Gastroesophageal sphincter (tissue), 3 donors: ENCODE measurements at regions not wholly inside any gene's neighbourhood (a gene's known extent, or its start where the extent isn't known, plus 50 kb on each side); places are given as distances from the start of the nearest gene placed in this dataset.

ENCODE experiments used
- CTCF ChIP-seq, 4 experiments: fragments of 200-600 bp in 2 of 4; fragments of 450-650 bp in 2 of 4; sonication (generic) in 1 of 4; IDR thresholded peaks; one replicate each; pipeline ENCODE4 v1.5.1; 2017 to 2019; ENCODE audit warnings: antibody characterized with exemption in 4 of 4, mild to moderate bottlenecking in 2 of 4, moderate library complexity in 2 of 4
- POLR2A ChIP-seq, 2 donors: fragments of 450-650 bp; IDR thresholded peaks; one replicate each; pipeline ENCODE4 v1.6.1; 2017; ENCODE audit warnings: antibody characterized with exemption in 2 of 2, mild to moderate bottlenecking in 2 of 2, moderate library complexity in 1 of 2
- POLR2AphosphoS5 ChIP-seq: sonication (generic); formaldehyde crosslinking; IDR thresholded peaks from one replicate; pipeline ENCODE4 v1.6.1; 2017; ENCODE audit warnings: antibody characterized with exemption

- no peak for TF ChIP-seq CTCF (IDR thresholded peaks at IDR 0.05)
- TF ChIP-seq POLR2A (IDR thresholded peaks at IDR 0.05): no peak
- no peak for TF ChIP-seq POLR2AphosphoS5
These were observed 64.3 kb upstream of the ID2 start for GRCh38 chr2:8617590-8617989.
